ENCODE measurements at regions not wholly inside any gene's neighbourhood (a gene's known extent, or its start where the extent isn't known, plus 50 kb on each side); places are given as distances from the start of the nearest gene placed in this dataset.

DNA sequence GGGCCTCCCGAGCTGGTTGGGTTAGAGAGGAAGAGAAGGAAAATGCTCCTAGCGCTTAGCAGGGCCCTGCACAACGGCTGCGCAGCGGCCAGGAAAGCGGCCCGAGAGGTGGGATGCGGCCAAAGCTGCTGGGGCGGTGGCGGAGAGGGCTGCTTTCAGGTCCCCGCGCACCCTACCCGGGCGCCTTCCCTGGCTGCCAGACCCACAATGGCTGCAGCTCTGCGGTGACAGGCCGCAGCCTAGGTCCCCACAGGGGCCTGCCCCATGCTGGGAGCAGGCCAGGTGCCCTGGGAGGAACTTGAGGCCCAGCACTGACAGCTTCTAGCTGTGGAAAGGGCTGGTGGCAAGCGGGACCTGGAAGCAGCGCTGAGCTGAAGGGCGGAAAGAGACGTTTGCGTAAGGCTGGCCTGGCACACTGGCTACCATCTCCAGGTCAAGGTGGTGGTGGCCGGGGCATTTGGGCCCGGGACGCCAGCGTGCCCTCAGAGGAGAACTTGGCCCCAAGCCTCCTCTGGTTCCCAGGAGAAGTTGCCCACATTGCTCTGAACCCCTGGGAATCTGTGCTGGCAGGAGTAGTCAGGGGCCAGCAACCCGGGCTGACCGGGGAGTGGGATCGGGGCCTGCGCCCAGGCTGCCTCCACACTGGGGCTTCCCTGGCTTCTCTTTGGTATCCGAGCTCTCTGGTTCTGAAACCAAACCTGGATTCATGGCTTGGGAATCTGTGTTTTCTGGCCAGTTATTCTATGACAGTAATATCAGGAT lies 72.9 kb upstream of the ZNF804B start:
- POLR2A ChIA-PET, result no interaction called here

DNA sequence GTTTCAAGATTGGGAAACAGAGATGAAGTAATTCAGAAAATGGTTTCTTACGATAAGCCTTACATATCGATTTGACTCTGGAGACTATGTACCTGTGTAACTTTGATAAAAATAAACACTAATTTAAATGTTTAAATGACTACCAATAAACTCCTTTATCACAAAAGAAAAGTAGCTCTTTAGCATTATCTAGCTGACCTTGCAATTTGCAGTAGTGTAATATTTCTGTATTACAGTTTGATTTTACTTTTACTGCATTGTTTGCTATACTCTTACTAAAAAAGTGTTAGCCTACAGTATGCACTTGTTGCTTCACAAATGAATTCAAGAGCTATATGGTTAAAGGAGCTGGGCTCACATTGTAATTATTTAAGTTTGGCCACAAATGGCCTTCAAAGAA lies 77.8 kb upstream of the ZNF804B start:
- Histone ChIP-seq H3K4me3 (ENCODE audit: low read depth, low read length) (no peak overlapping the region), H3K4me1 (ENCODE audit: control insufficient read depth, insufficient read depth, low read length) (no peaks in the 10 kb centered on the region), H3K36me3 (ENCODE audit: control insufficient read depth in 2 of 2, insufficient read depth in 1 of 2, low read length in 2 of 2) (no peaks in the 10 kb centered on the region), H3K27ac (ENCODE audit: extremely low read depth, low read depth, low read length) (no peak overlapping the region), H3K9me3 (ENCODE audit: control insufficient read depth, insufficient read depth, low read depth, low read length) (no peaks in the 10 kb centered on the region)
- ChIA-PET POLR2A (no interaction called here), CTCF (interaction anchor here (0.5 kb wide), 1 partner anchor 37 kb away, joined by 4 read pairs; no protein-coding TSS in a partner anchor)
- TF ChIP-seq ZNF501 (tag by site-specific recombination; IDR thresholded peaks at IDR 0.05), result no peak
- TF ChIP-seq ZNF311 (tag by site-specific recombination; IDR thresholded peaks at IDR 0.05; ENCODE audit: borderline replicate concordance), result no peak

More for the DNA sequence above, 72.9 kb upstream of the ZNF804B start:
- H3K9me3 ChIP-seq (ENCODE audit: control insufficient read depth, insufficient read depth, low read depth, low read length), result no peaks in the 10 kb centered on the region
- H3K4me1 ChIP-seq (ENCODE audit: control insufficient read depth, insufficient read depth, low read length), result no peaks in the 10 kb centered on the region
- no peak for TF ChIP-seq ZNF621 (tag by site-specific recombination; IDR thresholded peaks at IDR 0.05)
- H3K27ac ChIP-seq (ENCODE audit: extremely low read depth, low read depth, low read length), result no peak overlapping the region
- H3K36me3 ChIP-seq (ENCODE audit: control insufficient read depth in 2 of 2, insufficient read depth in 1 of 2, low read length in 2 of 2), result no peaks in the 10 kb centered on the region
- H3K4me3 ChIP-seq (ENCODE audit: low read depth, low read length), result no peak overlapping the region
- CTCF ChIA-PET, result no interaction called here

- no peak overlapping the region for H3K27ac ChIP-seq (ENCODE audit: extremely low read depth, low read depth, low read length)
- no peak overlapping the region for H3K4me3 ChIP-seq (ENCODE audit: low read depth, low read length)
- no peaks in the 10 kb centered on the region for H3K4me1 ChIP-seq (ENCODE audit: control insufficient read depth, insufficient read depth, low read length)
- ChIA-PET CTCF (no interaction called here), POLR2A (no interaction called here)
- TF ChIP-seq ZNF175 (tag by site-specific recombination; IDR thresholded peaks at IDR 0.05), result no peak
- TF ChIP-seq ZNF354C (tag by site-specific recombination; IDR thresholded peaks at IDR 0.05; ENCODE audit: borderline replicate concordance, low read depth), result no peak
- TF ChIP-seq ZNF626 (tag by site-specific recombination; IDR thresholded peaks at IDR 0.05), result no peak
- TF ChIP-seq IKZF3 (tag by site-specific recombination; IDR thresholded peaks at IDR 0.05), result no peak
- no peak for TF ChIP-seq SETDB1 (IDR thresholded peaks at IDR 0.05; ENCODE audit: insufficient read length, low read length)
- TF ChIP-seq ZNF549 (tag by site-specific recombination; IDR thresholded peaks at IDR 0.05), result no peak
- no peak for TF ChIP-seq KLF8 (tag by site-specific recombination; IDR thresholded peaks at IDR 0.05)
- no peak for TF ChIP-seq INSM2 (tag by site-specific recombination; IDR thresholded peaks at IDR 0.05)
- no peak for TF ChIP-seq ZNF133 (tag by site-specific recombination; IDR thresholded peaks at IDR 0.05)
- TF ChIP-seq, protein P1, sequence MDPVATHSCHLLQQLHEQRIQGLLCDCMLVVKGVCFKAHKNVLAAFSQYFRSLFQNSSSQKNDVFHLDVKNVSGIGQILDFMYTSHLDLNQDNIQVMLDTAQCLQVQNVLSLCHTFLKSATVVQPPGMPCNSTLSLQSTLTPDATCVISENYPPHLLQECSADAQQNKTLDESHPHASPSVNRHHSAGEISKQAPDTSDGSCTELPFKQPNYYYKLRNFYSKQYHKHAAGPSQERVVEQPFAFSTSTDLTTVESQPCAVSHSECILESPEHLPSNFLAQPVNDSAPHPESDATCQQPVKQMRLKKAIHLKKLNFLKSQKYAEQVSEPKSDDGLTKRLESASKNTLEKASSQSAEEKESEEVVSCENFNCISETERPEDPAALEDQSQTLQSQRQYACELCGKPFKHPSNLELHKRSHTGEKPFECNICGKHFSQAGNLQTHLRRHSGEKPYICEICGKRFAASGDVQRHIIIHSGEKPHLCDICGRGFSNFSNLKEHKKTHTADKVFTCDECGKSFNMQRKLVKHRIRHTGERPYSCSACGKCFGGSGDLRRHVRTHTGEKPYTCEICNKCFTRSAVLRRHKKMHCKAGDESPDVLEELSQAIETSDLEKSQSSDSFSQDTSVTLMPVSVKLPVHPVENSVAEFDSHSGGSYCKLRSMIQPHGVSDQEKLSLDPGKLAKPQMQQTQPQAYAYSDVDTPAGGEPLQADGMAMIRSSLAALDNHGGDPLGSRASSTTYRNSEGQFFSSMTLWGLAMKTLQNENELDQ (tag by site-specific recombination; IDR thresholded peaks at IDR 0.05; ENCODE audit: low read depth), result no peak
- TF ChIP-seq, protein P2, sequence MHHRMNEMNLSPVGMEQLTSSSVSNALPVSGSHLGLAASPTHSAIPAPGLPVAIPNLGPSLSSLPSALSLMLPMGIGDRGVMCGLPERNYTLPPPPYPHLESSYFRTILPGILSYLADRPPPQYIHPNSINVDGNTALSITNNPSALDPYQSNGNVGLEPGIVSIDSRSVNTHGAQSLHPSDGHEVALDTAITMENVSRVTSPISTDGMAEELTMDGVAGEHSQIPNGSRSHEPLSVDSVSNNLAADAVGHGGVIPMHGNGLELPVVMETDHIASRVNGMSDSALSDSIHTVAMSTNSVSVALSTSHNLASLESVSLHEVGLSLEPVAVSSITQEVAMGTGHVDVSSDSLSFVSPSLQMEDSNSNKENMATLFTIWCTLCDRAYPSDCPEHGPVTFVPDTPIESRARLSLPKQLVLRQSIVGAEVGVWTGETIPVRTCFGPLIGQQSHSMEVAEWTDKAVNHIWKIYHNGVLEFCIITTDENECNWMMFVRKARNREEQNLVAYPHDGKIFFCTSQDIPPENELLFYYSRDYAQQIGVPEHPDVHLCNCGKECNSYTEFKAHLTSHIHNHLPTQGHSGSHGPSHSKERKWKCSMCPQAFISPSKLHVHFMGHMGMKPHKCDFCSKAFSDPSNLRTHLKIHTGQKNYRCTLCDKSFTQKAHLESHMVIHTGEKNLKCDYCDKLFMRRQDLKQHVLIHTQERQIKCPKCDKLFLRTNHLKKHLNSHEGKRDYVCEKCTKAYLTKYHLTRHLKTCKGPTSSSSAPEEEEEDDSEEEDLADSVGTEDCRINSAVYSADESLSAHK (tag by site-specific recombination; IDR thresholded peaks at IDR 0.05), result no peak
- TF ChIP-seq ZNF670 (tag by site-specific recombination; IDR thresholded peaks at IDR 0.05; ENCODE audit: low read depth), result no peak
- no peaks in the 10 kb centered on the region for H3K9me3 ChIP-seq (ENCODE audit: control insufficient read depth, insufficient read depth, low read depth, low read length)
- no peaks in the 10 kb centered on the region for H3K36me3 ChIP-seq (ENCODE audit: control insufficient read depth in 2 of 2, insufficient read depth in 1 of 2, low read length in 2 of 2)
Measured at GRCh38 chr7:88670536-88670935, 89.0 kb upstream of the ZNF804B start.
